Esophagus squamous epithelium (tissue), 5 donors: ENCODE measurements at regions not wholly inside any gene's neighbourhood (a gene's known extent, or its start where the extent isn't known, plus 50 kb on each side); places are given as distances from the start of the nearest gene placed in this dataset.

Experiments used
- DNase-seq: peaks from one replicate; lab custom pipeline; 2025; lab: John Stamatoyannopoulos, UW
- H3K27ac ChIP-seq, 4 donors: fragments of 200-600 bp; sonication (generic); one replicate each; pipeline ENCODE4 v1.5.1; 2016 to 2019; ENCODE audit warnings: mild to moderate bottlenecking in 1 of 4
- H3K27me3 ChIP-seq, 4 donors: fragments of 200-600 bp; sonication (generic); 1 replicate in 3 of 4; 2 replicates in 1 of 4; pipeline versions ENCODE4 v1.5.1 to v1.6.0; 2017 to 2021; ENCODE audit warnings: antibody characterized with exemption in 1 of 4
- H3K36me3 ChIP-seq, 3 donors: fragments of 200-600 bp; sonication (generic); one replicate each; pipeline ENCODE4 v1.5.1; 2016 to 2019
- H3K4me1 ChIP-seq, 3 donors: fragments of 200-600 bp; sonication (generic); one replicate each; pipeline ENCODE4 v1.5.1; 2017 to 2019
- H3K4me3 ChIP-seq, 4 donors: fragments of 200-600 bp; sonication (generic); 1 replicate in 3 of 4; 2 replicates in 1 of 4; pipeline ENCODE4 v1.5.1; 2016 to 2019; ENCODE audit warnings: mild to moderate bottlenecking in 2 of 4, moderate library complexity in 1 of 4
- H3K9me3 ChIP-seq, 3 donors: fragments of 200-600 bp; sonication (generic); one replicate each; pipeline ENCODE4 v1.5.1; 2016 to 2019
- CTCF ChIP-seq, 6 experiments: fragments of 450-650 bp in 4 of 6; fragments of 200-600 bp in 2 of 6; sonication (generic) in 2 of 6; IDR thresholded peaks; one replicate each; pipeline ENCODE4 v1.5.1; 2016 to 2019; ENCODE audit warnings: antibody characterized with exemption in 6 of 6, mild to moderate bottlenecking in 4 of 6, moderate library complexity in 4 of 6
- POLR2A ChIP-seq, 4 donors: fragments of 450-650 bp; IDR thresholded peaks; one replicate each; pipeline ENCODE4 v1.6.1; 2017; ENCODE audit warnings: antibody characterized with exemption in 4 of 4, mild to moderate bottlenecking in 4 of 4, moderate library complexity in 3 of 4
- WGBS, 2 donors: methylation state at CpG; one replicate each; pipeline ENCODE4 v1.1.5; 2018; 5-methylcytosine and 5-hydroxymethylcytosine counted together
- intact Hi-C: fragments of 100-400 bp; cut with DNase I; formaldehyde crosslinking; loops from one replicate; pipeline ENCODE4 v1.15.0; 2022
- donor health status: DM: yes; HTN: yes; CAD: no.

DNA sequence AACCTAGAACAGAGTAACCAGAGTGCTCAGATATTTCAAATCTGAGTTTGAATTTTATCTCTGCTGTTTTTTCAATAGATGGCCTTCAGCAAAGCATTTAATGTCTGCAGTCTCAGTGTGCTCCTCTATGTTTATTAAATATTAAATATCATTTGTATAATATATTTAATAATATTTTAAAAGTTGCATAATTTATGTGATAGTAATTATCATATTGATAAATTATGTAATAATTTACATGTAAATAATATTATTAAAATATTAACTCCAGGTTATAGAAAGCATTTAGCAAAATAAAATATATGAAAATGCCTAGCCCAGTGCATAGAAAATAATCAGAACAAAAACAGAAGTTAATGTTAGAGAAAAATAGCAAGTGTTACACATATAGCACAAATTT is 930.0 kb upstream of the SLC35B3 start:
- peaks cover 0 to 7% (median 0%) of the 10 kb centered on the region in 3 donors for H3K9me3 ChIP-seq
- H3K4me3 ChIP-seq = no peak overlapping the region
- H3K27ac ChIP-seq = no peak overlapping the region
- intact Hi-C loops = no loop called here
- no peaks in the 10 kb centered on the region for H3K4me1 ChIP-seq
- no peaks in the 10 kb centered on the region for H3K36me3 ChIP-seq
- DNase-seq = no peak
- H3K27me3 ChIP-seq = no peaks in the 10 kb centered on the region
- TF ChIP-seq POLR2A (IDR thresholded peaks at IDR 0.05) = no peak
- no peak for TF ChIP-seq CTCF (IDR thresholded peaks at IDR 0.05)

- DNase-seq = no peak
- peaks cover 0 to 7% (median 0%) of the 10 kb centered on the region in 3 donors for H3K9me3 ChIP-seq
- TF ChIP-seq CTCF (IDR thresholded peaks at IDR 0.05) (no peak), POLR2A (IDR thresholded peaks at IDR 0.05) (no peak)
- no peak overlapping the region for H3K4me3 ChIP-seq
- no peaks in the 10 kb centered on the region for H3K27me3 ChIP-seq
- WGBS, 2 donors = 83 to 86% methylated on average over 2 of the region's 2 CpGs
- intact Hi-C loops = no loop called here
- H3K4me1 ChIP-seq = no peaks in the 10 kb centered on the region
- H3K36me3 ChIP-seq = no peaks in the 10 kb centered on the region
- H3K27ac ChIP-seq = no peak overlapping the region
These were observed 926.4 kb upstream of the SLC35B3 start for GRCh38 chr6:9361749-9362148.

DNA sequence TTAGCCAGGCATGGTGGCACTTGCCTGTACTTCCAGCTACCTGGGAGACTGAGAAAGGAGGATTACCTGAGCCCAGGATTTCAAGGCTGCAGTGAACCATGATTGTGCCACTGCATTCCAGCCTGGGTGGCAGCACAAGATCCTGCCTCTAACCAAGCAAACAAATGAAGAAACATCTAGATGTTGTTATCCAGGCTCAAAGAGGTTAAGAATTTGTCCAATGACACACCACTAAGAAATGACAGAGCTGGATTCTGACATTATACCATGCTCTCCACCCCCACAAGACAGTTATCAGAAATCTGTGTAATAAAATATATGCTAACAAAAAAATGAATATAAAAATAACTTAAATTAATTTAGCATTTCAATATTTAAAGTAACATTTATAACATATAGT is 925.5 kb upstream of the SLC35B3 start:
- Histone ChIP-seq H3K27me3 (no peaks in the 10 kb centered on the region), H3K4me3 (no peak overlapping the region), H3K27ac (no peak overlapping the region), H3K36me3 (no peaks in the 10 kb centered on the region), H3K4me1 (no peaks in the 10 kb centered on the region), H3K9me3 (peaks cover 0 to 7% (median 0%) of the 10 kb centered on the region in 3 donors)
- intact Hi-C loops = no loop called here
- TF ChIP-seq POLR2A (IDR thresholded peaks at IDR 0.05) (no peak), CTCF (IDR thresholded peaks at IDR 0.05) (no peak)
- no peak for DNase-seq

- no peaks in the 10 kb centered on the region for H3K9me3 ChIP-seq
- no peak overlapping the region for H3K27ac ChIP-seq
- no peak for DNase-seq
- H3K36me3 ChIP-seq = no peaks in the 10 kb centered on the region
- H3K27me3 ChIP-seq = no peaks in the 10 kb centered on the region
- WGBS, 2 donors = 74 to 85% methylated on average over 3 of the region's 3 CpGs
- intact Hi-C loops = no loop called here
- no peak for TF ChIP-seq CTCF (IDR thresholded peaks at IDR 0.05)
- TF ChIP-seq POLR2A (IDR thresholded peaks at IDR 0.05) = no peak
- no peaks in the 10 kb centered on the region for H3K4me1 ChIP-seq
- no peak overlapping the region for H3K4me3 ChIP-seq
These were observed 912.3 kb upstream of the SLC35B3 start for GRCh38 chr6:9347608-9348007.

DNA sequence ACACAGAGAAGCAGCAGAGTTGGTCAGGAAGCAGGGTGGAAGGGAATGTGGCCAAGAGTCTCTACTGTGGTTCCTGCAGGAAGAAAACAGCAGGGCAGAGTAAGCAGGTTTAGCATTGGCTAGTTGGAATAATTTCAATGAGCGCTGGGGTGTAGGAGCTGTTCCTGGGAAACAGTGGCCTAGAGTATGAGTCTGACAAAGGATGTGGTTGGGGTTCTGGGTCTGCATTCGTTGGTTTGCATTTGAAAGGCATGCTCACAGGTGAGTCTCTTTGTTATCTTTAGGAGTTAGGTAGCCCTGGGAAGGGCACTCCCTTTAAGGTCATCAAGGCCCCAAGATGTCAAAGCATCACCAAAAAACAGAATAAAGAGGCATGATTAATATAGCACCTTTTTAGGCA is 911.6 kb upstream of the SLC35B3 start:
- intact Hi-C loops = no loop called here
- Histone ChIP-seq H3K36me3 (no peaks in the 10 kb centered on the region), H3K4me1 (no peaks in the 10 kb centered on the region), H3K9me3 (no peaks in the 10 kb centered on the region), H3K4me3 (no peak overlapping the region), H3K27me3 (no peaks in the 10 kb centered on the region), H3K27ac (no peak overlapping the region)
- TF ChIP-seq CTCF (IDR thresholded peaks at IDR 0.05) = no peak
- no peak for TF ChIP-seq POLR2A (IDR thresholded peaks at IDR 0.05)
- DNase-seq = no peak
- 68% methylated on average over 2 of the region's 2 CpGs for WGBS, 2 donors
